ENCODE measurements at regions not wholly inside any gene's neighbourhood (a gene's known extent, or its start where the extent isn't known, plus 50 kb on each side); places are given as distances from the start of the nearest gene placed in this dataset.

DNA sequence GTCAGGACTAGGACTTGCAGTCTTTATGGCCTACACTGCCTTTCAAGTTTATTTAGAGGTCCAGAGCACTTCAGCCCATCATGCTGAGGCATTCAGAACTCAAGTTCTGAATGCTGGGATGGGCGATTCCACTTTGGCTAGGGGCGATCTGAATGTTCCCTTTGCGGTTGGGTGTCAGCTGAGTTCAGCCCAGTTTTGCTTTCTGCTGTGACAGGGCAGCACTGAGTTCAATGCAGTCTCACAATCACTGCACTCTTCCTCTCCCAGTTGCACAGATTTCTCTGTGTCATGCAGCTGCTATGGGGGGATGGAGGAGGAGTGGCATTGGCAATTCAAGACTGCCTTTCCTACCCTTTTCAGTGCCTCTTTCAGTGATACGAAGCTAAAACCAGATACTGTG is 1232.0 kb upstream of the FAM98A start:
- CTCF ChIA-PET (ENCODE audit: partially characterized antibody), result no interaction called here
- WGBS, 2 experiments (ENCODE audit: extremely low coverage in 1 of 2, insufficient coverage in 1 of 2, insufficient read length in 1 of 2, insufficient replicate concordance in 2 of 2, low coverage in 1 of 2, low lambda C conversion rate in 2 of 2, missing lambda C conversion rate in 1 of 2), result 86% methylated on average over 4 of the region's 4 CpGs; no CpG with 5 or more reads in 1 of the 2 experiments
- POLR2A ChIA-PET (ENCODE audit: partially characterized antibody), result no interaction called here
- TF ChIP-seq, protein P1, sequence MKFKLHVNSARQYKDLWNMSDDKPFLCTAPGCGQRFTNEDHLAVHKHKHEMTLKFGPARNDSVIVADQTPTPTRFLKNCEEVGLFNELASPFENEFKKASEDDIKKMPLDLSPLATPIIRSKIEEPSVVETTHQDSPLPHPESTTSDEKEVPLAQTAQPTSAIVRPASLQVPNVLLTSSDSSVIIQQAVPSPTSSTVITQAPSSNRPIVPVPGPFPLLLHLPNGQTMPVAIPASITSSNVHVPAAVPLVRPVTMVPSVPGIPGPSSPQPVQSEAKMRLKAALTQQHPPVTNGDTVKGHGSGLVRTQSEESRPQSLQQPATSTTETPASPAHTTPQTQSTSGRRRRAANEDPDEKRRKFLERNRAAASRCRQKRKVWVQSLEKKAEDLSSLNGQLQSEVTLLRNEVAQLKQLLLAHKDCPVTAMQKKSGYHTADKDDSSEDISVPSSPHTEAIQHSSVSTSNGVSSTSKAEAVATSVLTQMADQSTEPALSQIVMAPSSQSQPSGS (IDR thresholded peaks at IDR 0.05; ENCODE audit: low read length), result no peak
- TF ChIP-seq SP2 (IDR thresholded peaks at IDR 0.05; ENCODE audit: low read length) (no peak), BACH1 (IDR thresholded peaks at IDR 0.05; ENCODE audit: low read length) (no peak), CEBPB (IDR thresholded peaks at IDR 0.05; ENCODE audit: low read depth, low read length) (no peak), TAF7 (optimal IDR thresholded peaks at IDR 0.05; ENCODE audit: borderline replicate concordance, low read depth, low read length) (no peak), RFX5 (IDR thresholded peaks at IDR 0.05; ENCODE audit: borderline replicate concordance, low read depth, low read length) (no peak), CBX8 (IDR thresholded peaks at IDR 0.05; ENCODE audit: borderline replicate concordance, low read depth, low read length) (no peak), GTF2F1 (IDR thresholded peaks at IDR 0.05; ENCODE audit: borderline replicate concordance, low read depth, low read length) (no peak), ASH2L (IDR thresholded peaks at IDR 0.05; ENCODE audit: low read length) (no peak), TAF1 (IDR thresholded peaks at IDR 0.05; ENCODE audit: low read depth, low read length) (no peak), POLR2AphosphoS5 (IDR thresholded peaks at IDR 0.05; ENCODE audit: low read depth, low read length) (no peak)

More for the DNA sequence above, 1232.0 kb upstream of the FAM98A start:
- Histone ChIP-seq H2BK5ac (ENCODE audit: low read depth, low read length) (no peak overlapping the region; the same call in 1 of the 2 replicates), H4K20me1 (replicated peaks in 1 of 2; ENCODE audit: control insufficient read depth in 1 of 2, insufficient read depth in 2 of 2, low read length in 2 of 2) (no peaks in the 10 kb centered on the region), H3K79me1 (ENCODE audit: low read depth, low read length) (no peaks in the 10 kb centered on the region), H4K8ac (ENCODE audit: extremely low read depth, insufficient read depth, low read length) (no peak overlapping the region), H2BK12ac (ENCODE audit: low read depth, low read length) (peak overlapping the region; percentile 65; the same call in 1 of the 2 replicates), H3K23me2 (ENCODE audit: low read depth, low read length) (no peaks in the 10 kb centered on the region), H3K14ac (ENCODE audit: insufficient read length) (no peak overlapping the region), H3K4me3 (ENCODE audit: extremely low read depth in 1 of 4, insufficient read depth in 2 of 4, low read depth in 3 of 4, low read length in 4 of 4) (no peak overlapping the region), H4K5ac (ENCODE audit: insufficient read length, low read depth, low read length) (no peak overlapping the region), H3K4me1 (replicated peaks in 1 of 4; ENCODE audit: control insufficient read depth in 3 of 4, insufficient read depth in 4 of 4, low read length in 3 of 4) (peaks cover 0 to 3% (median 1%) of the 10 kb centered on the region in 4 experiments; a peak in 2 of 7 replicates), H2AFZ (ENCODE audit: low read length) (peak overlapping the region; percentile 98), H3K27ac (ENCODE audit: low read depth, low read length) (no peak overlapping the region), H2BK120ac (replicated peaks; ENCODE audit: low read depth, low read length) (peak overlapping the region; percentile 78), H2BK15ac (ENCODE audit: low read length) (no peak overlapping the region), H3K18ac (ENCODE audit: extremely low read depth, low read length) (no peak overlapping the region), H3K4me2 (ENCODE audit: insufficient read depth in 1 of 2, low read depth in 2 of 2, low read length in 2 of 2) (peak overlapping the region in 1 of 2 experiments; percentile 3; a peak in 2 of 4 replicates), H3K4ac (replicated peaks; ENCODE audit: insufficient read length, low read depth, low read length) (no peak overlapping the region), H2AK5ac (ENCODE audit: low read depth, low read length) (no peak overlapping the region), H2BK20ac (ENCODE audit: low read length) (no peak overlapping the region), H3K56ac (replicated peaks; ENCODE audit: insufficient read length, low read depth, low read length) (no peak overlapping the region), H4K91ac (replicated peaks; ENCODE audit: insufficient read length, low read length) (peak overlapping the region; percentile 54), H3K9me3 (ENCODE audit: insufficient read depth in 2 of 2, low read depth in 1 of 2, low read length in 1 of 2) (no peaks in the 10 kb centered on the region), H3K36me3 (ENCODE audit: control insufficient read depth in 2 of 4, insufficient read depth in 4 of 4, low read length in 3 of 4) (no peaks in the 10 kb centered on the region), H3K9ac (replicated peaks in 1 of 4; ENCODE audit: extremely low read depth in 1 of 4, low read depth in 3 of 4, low read length in 3 of 4) (peak overlapping the region in 1 of 4 experiments; percentile 31; a peak in 2 of 7 replicates), H3K27me3 (replicated peaks in 1 of 4; ENCODE audit: control insufficient read depth in 3 of 4, extremely low read depth in 1 of 4, insufficient read depth in 3 of 4, low read length in 3 of 4) (no peaks in the 10 kb centered on the region), H3K23ac (ENCODE audit: insufficient read length) (no peak overlapping the region), H3K79me2 (ENCODE audit: control insufficient read depth in 1 of 2, insufficient read depth in 2 of 2, low read length in 2 of 2) (no peaks in the 10 kb centered on the region)
- FAIRE-seq (no peak), DNase-seq (ENCODE audit: low read depth in 1 of 2, low spot score in 2 of 2) (no peak)

All from H1 (cell line).